Neural crest cell (in vitro differentiated cells): ENCODE measurements at regions not wholly inside any gene's neighbourhood (a gene's known extent, or its start where the extent isn't known, plus 50 kb on each side); places are given as distances from the start of the nearest gene placed in this dataset.
A peak's percentile ranks its signal among the peaks of the same experiment; 100 is the strongest.

Experiments
- DNase-seq: peaks from one replicate; pipeline ENCODE4 v3.0.0; 2021; ENCODE audit warnings: low read depth, mixed read lengths, low spot score
- H3K27ac Mint-ChIP-seq: one replicate; pipeline ENCODE4 v1.8.0; 2021; ENCODE audit warnings: mild to moderate bottlenecking, mixed read lengths; ENCODE audit not compliant: unreplicated experiment
- H3K27me3 Mint-ChIP-seq: 2 replicates; pipeline ENCODE4 v1.8.0; 2021; ENCODE audit warnings: low read depth, mild to moderate bottlenecking, mixed read lengths
- H3K36me3 Mint-ChIP-seq: 2 replicates; pipeline ENCODE4 v1.8.0; 2021; ENCODE audit warnings: low read depth, mild to moderate bottlenecking, mixed read lengths
- H3K4me1 Mint-ChIP-seq: 2 replicates; pipeline ENCODE4 v1.8.0; 2021; ENCODE audit warnings: mixed read lengths
- H3K4me3 Mint-ChIP-seq: one replicate; pipeline ENCODE4 v1.8.0; 2021; ENCODE audit warnings: mild to moderate bottlenecking, mixed read lengths
- H3K9me3 Mint-ChIP-seq: 2 replicates; pipeline ENCODE4 v1.8.0; 2021; ENCODE audit warnings: mixed read lengths
- TF ChIP-seq, protein P1 (sequence below): fragments of 200-600 bp; sonication (generic); conservative IDR thresholded peaks from 2 replicates; pipeline ENCODE4 v1.5.0; 2021; ENCODE audit warnings: antibody characterized with exemption, mild to moderate bottlenecking

DNA sequence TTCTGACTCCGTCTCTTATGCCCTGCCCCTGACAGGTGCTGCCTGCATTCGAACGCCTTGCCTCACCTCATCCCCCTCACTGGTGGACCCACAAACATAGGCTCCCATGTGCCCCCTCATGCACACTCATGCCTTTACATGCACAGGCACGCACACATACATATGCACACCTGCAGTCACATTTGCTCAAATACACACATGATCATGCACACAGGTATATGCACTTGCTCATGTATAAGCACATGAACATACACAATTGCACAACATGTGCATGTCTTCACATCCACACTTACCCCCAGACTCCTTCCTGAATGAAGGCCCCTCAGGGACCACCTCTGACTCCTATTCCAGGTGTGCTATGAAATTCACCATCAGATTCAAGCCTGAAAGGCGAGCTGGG is 506.9 kb downstream of the PTPRU start:
- DNase-seq: no peak
- H3K9me3 Mint-ChIP-seq: no peaks in the 10 kb centered on the region
- peaks cover 43% of the 10 kb centered on the region for H3K27me3 Mint-ChIP-seq
- no peaks in the 10 kb centered on the region for H3K4me1 Mint-ChIP-seq
- no peak overlapping the region for H3K27ac Mint-ChIP-seq
- no peaks in the 10 kb centered on the region for H3K36me3 Mint-ChIP-seq
- H3K4me3 Mint-ChIP-seq: no peak overlapping the region
- TF ChIP-seq, protein P1, sequence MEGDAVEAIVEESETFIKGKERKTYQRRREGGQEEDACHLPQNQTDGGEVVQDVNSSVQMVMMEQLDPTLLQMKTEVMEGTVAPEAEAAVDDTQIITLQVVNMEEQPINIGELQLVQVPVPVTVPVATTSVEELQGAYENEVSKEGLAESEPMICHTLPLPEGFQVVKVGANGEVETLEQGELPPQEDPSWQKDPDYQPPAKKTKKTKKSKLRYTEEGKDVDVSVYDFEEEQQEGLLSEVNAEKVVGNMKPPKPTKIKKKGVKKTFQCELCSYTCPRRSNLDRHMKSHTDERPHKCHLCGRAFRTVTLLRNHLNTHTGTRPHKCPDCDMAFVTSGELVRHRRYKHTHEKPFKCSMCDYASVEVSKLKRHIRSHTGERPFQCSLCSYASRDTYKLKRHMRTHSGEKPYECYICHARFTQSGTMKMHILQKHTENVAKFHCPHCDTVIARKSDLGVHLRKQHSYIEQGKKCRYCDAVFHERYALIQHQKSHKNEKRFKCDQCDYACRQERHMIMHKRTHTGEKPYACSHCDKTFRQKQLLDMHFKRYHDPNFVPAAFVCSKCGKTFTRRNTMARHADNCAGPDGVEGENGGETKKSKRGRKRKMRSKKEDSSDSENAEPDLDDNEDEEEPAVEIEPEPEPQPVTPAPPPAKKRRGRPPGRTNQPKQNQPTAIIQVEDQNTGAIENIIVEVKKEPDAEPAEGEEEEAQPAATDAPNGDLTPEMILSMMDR: no peak

DNA sequence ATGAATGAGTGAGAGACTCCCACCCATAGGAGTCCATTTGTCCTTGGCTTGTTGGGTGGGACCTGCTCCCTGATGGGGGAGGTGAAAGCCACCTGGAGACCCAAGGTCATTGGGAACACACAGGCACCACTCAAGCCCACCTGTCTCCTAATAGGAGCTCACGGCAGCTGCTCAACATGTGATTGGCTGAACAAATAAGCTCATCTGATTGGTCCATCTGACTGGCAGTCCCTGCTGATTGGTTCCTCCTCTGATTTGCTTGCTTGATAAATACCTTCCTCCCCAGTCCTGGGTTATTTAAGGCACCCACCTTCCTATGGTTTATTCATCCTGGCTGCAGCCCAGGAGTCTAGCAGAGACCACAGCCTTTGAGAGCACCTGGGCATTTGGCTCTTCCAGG is 502.9 kb downstream of the PTPRU start:
- H3K9me3 Mint-ChIP-seq: no peaks in the 10 kb centered on the region
- H3K36me3 Mint-ChIP-seq: no peaks in the 10 kb centered on the region
- no peak overlapping the region for H3K4me3 Mint-ChIP-seq
- TF ChIP-seq, protein P1: no peak
- no peaks in the 10 kb centered on the region for H3K4me1 Mint-ChIP-seq
- DNase-seq: no peak
- no peak overlapping the region for H3K27ac Mint-ChIP-seq
- H3K27me3 Mint-ChIP-seq: peaks cover 58% of the 10 kb centered on the region

DNA sequence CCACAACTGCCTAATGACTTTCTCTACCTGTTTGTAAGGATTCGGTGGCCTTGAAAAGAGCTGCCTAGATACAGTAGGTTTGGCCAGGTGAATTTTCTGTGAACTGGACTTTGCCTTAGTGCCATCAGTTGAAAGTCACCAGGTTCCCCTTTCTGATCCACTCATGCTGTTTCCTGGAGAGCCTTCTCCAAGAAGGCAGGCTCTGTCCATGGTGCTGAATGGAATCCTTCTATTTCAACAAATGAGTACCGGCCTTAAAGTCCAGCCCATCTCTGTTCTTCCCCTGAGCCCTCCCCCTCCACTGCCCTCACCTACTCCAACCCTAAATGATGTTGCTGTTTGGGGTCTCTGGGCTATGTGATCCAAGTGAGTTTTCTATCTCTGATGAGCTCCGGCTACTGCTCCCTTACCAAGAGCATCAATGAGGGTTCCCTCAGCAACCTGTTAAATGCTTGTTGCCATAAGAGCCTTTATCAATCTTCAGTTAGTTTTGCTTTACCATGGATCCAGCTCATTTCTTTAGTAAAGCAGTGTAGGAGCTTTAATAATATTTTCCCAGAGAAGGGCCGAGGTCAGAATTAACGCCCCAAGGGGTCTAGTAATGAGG is 500.4 kb downstream of the PTPRU start:
- H3K27me3 Mint-ChIP-seq: peaks cover 61% of the 10 kb centered on the region
- H3K9me3 Mint-ChIP-seq: no peaks in the 10 kb centered on the region
- no peak overlapping the region for H3K4me3 Mint-ChIP-seq
- H3K27ac Mint-ChIP-seq: no peak overlapping the region
- DNase-seq: peak; percentile 66
- no peaks in the 10 kb centered on the region for H3K4me1 Mint-ChIP-seq
- TF ChIP-seq, protein P1: no peak
- H3K36me3 Mint-ChIP-seq: no peaks in the 10 kb centered on the region

DNA sequence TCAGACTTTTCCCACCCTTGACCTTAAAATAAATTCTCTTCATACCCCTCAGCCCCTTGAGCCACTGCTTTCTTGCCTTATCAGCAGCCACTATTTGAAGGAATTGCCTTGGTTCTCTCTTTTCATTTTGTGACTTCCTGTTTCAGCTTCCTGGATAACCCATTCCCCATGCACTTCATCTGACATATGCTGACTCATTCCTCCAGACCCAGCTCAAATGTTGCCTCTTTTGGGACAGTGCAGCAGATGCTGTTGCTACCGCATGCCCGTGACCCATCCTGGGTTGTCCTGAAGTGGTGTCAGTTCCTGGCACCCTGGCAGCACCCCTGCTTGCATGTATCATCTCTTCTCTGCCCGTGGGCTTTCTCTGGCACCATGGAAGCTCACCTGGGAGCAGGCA is 496.1 kb downstream of the PTPRU start:
- H3K4me1 Mint-ChIP-seq: no peaks in the 10 kb centered on the region
- H3K27ac Mint-ChIP-seq: no peak overlapping the region

DNA sequence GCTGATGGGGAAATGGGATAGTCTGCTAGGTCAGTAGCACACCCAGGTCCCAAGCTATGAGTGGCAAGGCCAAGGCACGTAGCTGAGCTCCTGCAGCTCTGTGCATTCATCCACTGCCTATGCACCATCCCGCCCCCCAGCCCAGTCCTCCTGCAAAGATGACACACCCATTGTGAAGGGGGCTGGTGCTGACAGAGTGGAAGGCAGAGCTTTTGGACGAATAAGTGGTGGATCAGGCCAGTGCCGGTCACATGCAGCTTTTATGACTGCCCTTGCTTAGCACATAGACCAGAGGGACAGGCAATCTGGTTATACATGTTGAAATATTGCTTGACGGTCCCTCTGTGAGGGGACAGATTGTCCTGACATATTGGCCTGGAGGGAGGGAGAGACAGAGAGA is 494.3 kb downstream of the PTPRU start:
- no peak overlapping the region for H3K4me3 Mint-ChIP-seq
- DNase-seq: no peak
- H3K4me1 Mint-ChIP-seq: no peaks in the 10 kb centered on the region
- no peaks in the 10 kb centered on the region for H3K9me3 Mint-ChIP-seq
- peaks cover 30% of the 10 kb centered on the region for H3K27me3 Mint-ChIP-seq
- TF ChIP-seq, protein P1: no peak
- H3K27ac Mint-ChIP-seq: no peak overlapping the region
- H3K36me3 Mint-ChIP-seq: no peaks in the 10 kb centered on the region

More for the DNA sequence above, 496.1 kb downstream of the PTPRU start:
- no peaks in the 10 kb centered on the region for H3K9me3 Mint-ChIP-seq
- DNase-seq: no peak
- peaks cover 39% of the 10 kb centered on the region for H3K27me3 Mint-ChIP-seq
- no peak overlapping the region for H3K4me3 Mint-ChIP-seq
- H3K36me3 Mint-ChIP-seq: no peaks in the 10 kb centered on the region
- TF ChIP-seq, protein P1: no peak

DNA sequence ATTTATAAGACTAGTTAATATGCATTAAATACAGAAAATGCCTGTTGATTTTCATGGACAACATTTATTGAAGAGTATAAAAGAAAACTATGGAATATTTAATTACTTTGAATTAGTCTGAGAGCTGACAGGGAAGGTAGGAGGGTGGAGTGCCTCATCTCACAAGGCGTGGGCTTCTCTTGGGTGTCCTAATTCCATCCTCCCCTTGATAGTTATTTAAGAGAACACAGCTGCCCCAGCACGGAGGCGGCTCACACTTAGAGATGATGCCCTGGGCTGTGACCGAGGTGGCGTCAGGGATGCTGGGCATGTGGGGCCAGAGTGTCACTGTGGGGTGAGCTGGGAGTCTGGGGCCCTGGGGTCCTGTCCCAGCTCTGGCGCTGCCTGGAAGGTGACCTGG is 493.0 kb downstream of the PTPRU start:
- Mint-ChIP-seq H3K36me3 (no peaks in the 10 kb centered on the region), H3K9me3 (no peaks in the 10 kb centered on the region), H3K4me3 (no peak overlapping the region), H3K27ac (no peak overlapping the region), H3K27me3 (peaks cover 26% of the 10 kb centered on the region), H3K4me1 (no peaks in the 10 kb centered on the region)
- no peak for DNase-seq
- TF ChIP-seq, protein P1: no peak
